Naive B cell (primary cell): ENCODE measurements at regions not wholly inside any gene's neighbourhood (a gene's known extent, or its start where the extent isn't known, plus 50 kb on each side); places are given as distances from the start of the nearest gene placed in this dataset.

ENCODE experiments used
- ATAC-seq, 2 donors: fragments of 150-1000 bp; cut with Tn5 transposase; 2 replicates each; pipeline ENCODE4 v1.10.0; 2021; ENCODE audit warnings: low read depth in 2 of 2, mild to moderate bottlenecking in 2 of 2, moderate library complexity in 2 of 2
- DNase-seq: peaks from one replicate; pipeline ENCODE4 v3.0.0; 2022
- H3K27ac Mint-ChIP-seq, 6 donors: one replicate each; pipeline ENCODE4 v1.8.0; 2020 to 2022; ENCODE audit warnings: mild to moderate bottlenecking in 6 of 6, mixed read lengths in 6 of 6, moderate library complexity in 5 of 6, inconsistent platforms in 2 of 6
- H3K27me3 Mint-ChIP-seq, 3 donors: one replicate each; pipeline ENCODE4 v1.8.0; 2021 to 2022; ENCODE audit warnings: mixed read lengths in 3 of 3, mild to moderate bottlenecking in 1 of 3
- H3K36me3 Mint-ChIP-seq, 2 donors: one replicate each; pipeline ENCODE4 v1.8.0; 2020 to 2022; ENCODE audit warnings: mixed read lengths in 2 of 2, inconsistent platforms in 1 of 2, mild to moderate bottlenecking in 1 of 2
- H3K4me1 Mint-ChIP-seq, 3 donors: one replicate each; pipeline ENCODE4 v1.8.0; 2020 to 2022; ENCODE audit warnings: mixed read lengths in 3 of 3, inconsistent platforms in 1 of 3, mild to moderate bottlenecking in 1 of 3, moderate library complexity in 1 of 3
- H3K4me3 Mint-ChIP-seq, 8 donors: one replicate each; pipeline ENCODE4 v1.8.0; 2020 to 2022; ENCODE audit warnings: mild to moderate bottlenecking in 8 of 8, mixed read lengths in 8 of 8, moderate library complexity in 8 of 8, inconsistent platforms in 2 of 8
- H3K9me3 Mint-ChIP-seq, 7 donors: one replicate each; pipeline ENCODE4 v1.8.0; 2020 to 2022; ENCODE audit warnings: mixed read lengths in 7 of 7, mild to moderate bottlenecking in 5 of 7, inconsistent platforms in 2 of 7, moderate library complexity in 1 of 7

DNA sequence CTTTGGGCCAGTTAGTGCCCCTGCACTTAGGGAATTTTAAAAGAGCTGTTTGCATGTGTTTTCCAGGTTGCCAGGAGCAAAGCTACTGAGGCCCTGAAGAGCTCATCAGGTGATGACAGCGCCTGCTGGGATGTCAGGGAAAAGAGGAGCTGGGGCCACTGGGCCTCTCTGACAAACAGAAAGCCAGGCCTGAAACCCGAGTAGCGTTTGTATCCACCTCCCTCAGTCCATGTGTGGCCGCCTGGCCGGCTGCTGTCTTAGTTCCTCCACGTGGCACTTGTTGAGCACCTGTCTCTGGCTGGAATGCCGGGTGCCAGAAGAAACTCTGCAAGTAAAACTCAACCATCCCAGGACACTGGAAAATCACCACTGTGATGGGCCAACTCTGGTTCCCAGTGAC lies 601.2 kb downstream of the CDH26 start:
- no peaks in the 10 kb centered on the region for H3K4me1 Mint-ChIP-seq
- H3K9me3 Mint-ChIP-seq, result peaks cover 0 to 6% (median 2%) of the 10 kb centered on the region in 7 donors
- H3K4me3 Mint-ChIP-seq, result no peak overlapping the region
- DNase-seq (no peak), ATAC-seq (no peak)
- H3K36me3 Mint-ChIP-seq, result no peaks in the 10 kb centered on the region
- no peak overlapping the region for H3K27ac Mint-ChIP-seq
- peaks cover 12 to 21% (median 12%) of the 10 kb centered on the region in 3 donors for H3K27me3 Mint-ChIP-seq

DNA sequence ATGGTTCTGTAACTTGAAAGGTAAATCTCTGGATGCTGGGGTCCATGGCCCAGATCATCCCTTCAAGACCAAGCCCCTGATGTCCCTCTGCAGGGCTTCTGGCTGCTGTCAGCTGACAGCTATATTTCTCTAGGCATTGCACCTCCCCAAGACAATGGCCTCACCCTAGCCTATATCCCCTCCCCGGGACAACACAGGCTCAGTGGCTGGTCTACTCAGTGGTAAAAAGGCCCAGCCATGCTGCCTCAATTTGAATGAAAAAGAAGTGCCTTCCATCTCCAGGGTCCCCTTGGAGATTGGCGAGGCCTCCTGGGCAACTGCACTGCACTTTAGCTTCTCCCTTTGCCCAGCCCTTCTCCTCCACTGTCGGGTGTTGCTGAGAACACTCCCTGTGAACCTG lies 602.8 kb downstream of the CDH26 start:
- H3K4me3 Mint-ChIP-seq, result no peak overlapping the region
- H3K27me3 Mint-ChIP-seq, result peaks cover 7 to 14% (median 12%) of the 10 kb centered on the region in 3 donors
- H3K27ac Mint-ChIP-seq, result no peak overlapping the region
- no peak for DNase-seq
- no peak for ATAC-seq
- no peaks in the 10 kb centered on the region for H3K36me3 Mint-ChIP-seq
- H3K4me1 Mint-ChIP-seq, result no peaks in the 10 kb centered on the region
- H3K9me3 Mint-ChIP-seq, result peaks cover 0 to 7% (median 0%) of the 10 kb centered on the region in 7 donors

GRCh38 chr20:60565083-60565482 lies 606.9 kb downstream of the CDH26 start:
- peaks cover 0 to 8% (median 5%) of the 10 kb centered on the region in 3 donors for H3K27me3 Mint-ChIP-seq
- H3K27ac Mint-ChIP-seq, result no peak overlapping the region
- peaks cover 0 to 7% (median 0%) of the 10 kb centered on the region in 7 donors for H3K9me3 Mint-ChIP-seq
- DNase-seq (no peak), ATAC-seq (no peak)
- no peaks in the 10 kb centered on the region for H3K4me1 Mint-ChIP-seq
- H3K4me3 Mint-ChIP-seq, result no peak overlapping the region
- H3K36me3 Mint-ChIP-seq, result no peaks in the 10 kb centered on the region

DNA sequence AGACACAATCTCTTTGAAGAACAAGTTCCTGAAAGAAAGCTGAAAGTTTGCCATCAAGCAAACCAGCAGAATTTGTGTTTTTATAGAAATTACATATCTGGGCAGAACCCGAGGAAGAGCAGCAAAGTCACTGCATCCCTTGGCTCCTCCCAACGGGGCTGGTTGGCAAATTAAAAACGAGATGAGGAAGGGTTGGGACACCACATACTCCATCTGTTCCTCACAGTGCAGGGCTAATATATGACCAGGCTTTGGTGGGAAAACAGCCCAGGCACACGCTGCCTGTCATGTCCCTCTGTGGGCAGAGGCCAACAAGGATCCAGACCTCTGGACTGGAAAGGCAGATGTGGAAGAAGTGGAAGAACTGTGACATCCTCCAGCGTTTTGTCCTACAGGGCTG lies 607.3 kb downstream of the CDH26 start:
- Mint-ChIP-seq H3K27me3 (peaks cover 0 to 7% (median 5%) of the 10 kb centered on the region in 3 donors), H3K4me3 (no peak overlapping the region), H3K27ac (no peak overlapping the region), H3K36me3 (no peaks in the 10 kb centered on the region), H3K9me3 (peaks cover 0 to 7% (median 0%) of the 10 kb centered on the region in 7 donors), H3K4me1 (no peaks in the 10 kb centered on the region)
- ATAC-seq, result no peak
- DNase-seq, result no peak

GRCh38 chr20:60569116-60569515 lies 610.9 kb downstream of the CDH26 start:
- Mint-ChIP-seq H3K9me3 (peaks cover 0 to 7% (median 0%) of the 10 kb centered on the region in 7 donors), H3K4me3 (no peak overlapping the region), H3K36me3 (no peaks in the 10 kb centered on the region), H3K4me1 (no peaks in the 10 kb centered on the region), H3K27ac (no peak overlapping the region), H3K27me3 (no peaks in the 10 kb centered on the region)
- ATAC-seq (no peak), DNase-seq (no peak)

- ATAC-seq, result no peak
- Mint-ChIP-seq H3K36me3 (no peaks in the 10 kb centered on the region), H3K9me3 (peaks cover 0 to 4% (median 0%) of the 10 kb centered on the region in 7 donors), H3K27me3 (no peaks in the 10 kb centered on the region), H3K27ac (no peak overlapping the region), H3K4me1 (no peaks in the 10 kb centered on the region), H3K4me3 (peak overlapping the region in 1 of 8 donors; percentile 53)
- DNase-seq, result no peak
These were observed 612.5 kb downstream of the CDH26 start for GRCh38 chr20:60570481-60571277.

GRCh38 chr20:60573003-60573680 lies 614.9 kb downstream of the CDH26 start:
- H3K27ac Mint-ChIP-seq, result no peak overlapping the region
- H3K27me3 Mint-ChIP-seq, result no peaks in the 10 kb centered on the region
- no peaks in the 10 kb centered on the region for H3K4me1 Mint-ChIP-seq
- H3K4me3 Mint-ChIP-seq, result no peak overlapping the region
- H3K36me3 Mint-ChIP-seq, result no peaks in the 10 kb centered on the region
- DNase-seq (no peak), ATAC-seq (no peak)
- peaks cover 0 to 4% (median 0%) of the 10 kb centered on the region in 7 donors for H3K9me3 Mint-ChIP-seq

- DNase-seq (no peak), ATAC-seq (no peak)
- Mint-ChIP-seq H3K4me1 (peaks cover 0 to 6% (median 2%) of the 10 kb centered on the region in 3 donors), H3K4me3 (no peak overlapping the region), H3K27ac (no peak overlapping the region), H3K27me3 (no peaks in the 10 kb centered on the region), H3K9me3 (no peaks in the 10 kb centered on the region), H3K36me3 (no peaks in the 10 kb centered on the region)
These were observed 618.0 kb downstream of the CDH26 start for GRCh38 chr20:60576236-60576635.

- ATAC-seq (no peak), DNase-seq (no peak)
- Mint-ChIP-seq H3K4me1 (peaks cover 0 to 6% (median 2%) of the 10 kb centered on the region in 3 donors), H3K27ac (peak overlapping the region in 1 of 6 donors; percentile 71), H3K36me3 (no peaks in the 10 kb centered on the region), H3K27me3 (no peaks in the 10 kb centered on the region), H3K9me3 (no peaks in the 10 kb centered on the region), H3K4me3 (no peak overlapping the region)
These were observed 621.8 kb downstream of the CDH26 start for GRCh38 chr20:60579941-60580515.

- Mint-ChIP-seq H3K27me3 (peaks cover 0 to 2% (median 0%) of the 10 kb centered on the region in 3 donors), H3K4me1 (peaks cover 0 to 6% (median 2%) of the 10 kb centered on the region in 3 donors), H3K9me3 (peaks cover 0 to under 1% (median 0%) of the 10 kb centered on the region in 7 donors), H3K27ac (no peak overlapping the region), H3K4me3 (no peak overlapping the region), H3K36me3 (no peaks in the 10 kb centered on the region)
- DNase-seq (no peak), ATAC-seq (no peak)
These were observed 623.4 kb downstream of the CDH26 start for GRCh38 chr20:60581606-60582115.

GRCh38 chr20:60583741-60584140 lies 625.5 kb downstream of the CDH26 start:
- H3K27ac Mint-ChIP-seq, result no peak overlapping the region
- DNase-seq (no peak), ATAC-seq (no peak)
- H3K27me3 Mint-ChIP-seq, result peaks cover 0 to 7% (median 0%) of the 10 kb centered on the region in 3 donors
- no peaks in the 10 kb centered on the region for H3K36me3 Mint-ChIP-seq
- peaks cover 0 to 6% (median 2%) of the 10 kb centered on the region in 3 donors for H3K4me1 Mint-ChIP-seq
- H3K9me3 Mint-ChIP-seq, result peaks cover 0 to 3% (median 0%) of the 10 kb centered on the region in 7 donors
- no peak overlapping the region for H3K4me3 Mint-ChIP-seq

GRCh38 chr20:60584221-60584620 lies 626.0 kb downstream of the CDH26 start:
- ATAC-seq (no peak), DNase-seq (no peak)
- Mint-ChIP-seq H3K27me3 (peaks cover 0 to 7% (median 3%) of the 10 kb centered on the region in 3 donors), H3K36me3 (no peaks in the 10 kb centered on the region), H3K27ac (no peak overlapping the region), H3K4me3 (no peak overlapping the region), H3K9me3 (peaks cover 0 to 3% (median 0%) of the 10 kb centered on the region in 7 donors), H3K4me1 (peaks cover 0 to 6% (median 2%) of the 10 kb centered on the region in 3 donors)

GRCh38 chr20:60585651-60586050 lies 627.4 kb downstream of the CDH26 start:
- no peak overlapping the region for H3K27ac Mint-ChIP-seq
- no peaks in the 10 kb centered on the region for H3K4me1 Mint-ChIP-seq
- no peaks in the 10 kb centered on the region for H3K36me3 Mint-ChIP-seq
- no peak overlapping the region for H3K4me3 Mint-ChIP-seq
- DNase-seq, result no peak
- H3K9me3 Mint-ChIP-seq, result peaks cover 0 to 3% (median 0%) of the 10 kb centered on the region in 7 donors
- no peak for ATAC-seq
- peaks cover 0 to 7% (median 6%) of the 10 kb centered on the region in 3 donors for H3K27me3 Mint-ChIP-seq
